Esophagus muscularis mucosa (tissue), 4 donors: ENCODE measurements at regions not wholly inside any gene's neighbourhood (a gene's known extent, or its start where the extent isn't known, plus 50 kb on each side); places are given as distances from the start of the nearest gene placed in this dataset.
"Not testable (repeated sequence)": the region's sequence is repeated elsewhere in the genome, so short reads cannot be mapped to it uniquely, and the experiment has no call there.

Experiments
- DNase-seq: peaks from one replicate; pipeline ENCODE4 v3.0.0-alpha.2; 2017; ENCODE audit errors: extremely low spot score
- H3K27ac ChIP-seq, 4 donors: fragments of 200-600 bp; sonication (generic); replicated peaks in 1 of 4; 1 replicate in 3 of 4; 2 replicates in 1 of 4; pipeline ENCODE4 v1.5.1; 2016 to 2019; ENCODE audit warnings: mild to moderate bottlenecking in 1 of 4
- H3K27me3 ChIP-seq, 4 donors: fragments of 200-600 bp; sonication (generic); one replicate each; pipeline versions ENCODE4 v1.5.1 to v1.6.0; 2016 to 2019
- H3K36me3 ChIP-seq, 4 donors: fragments of 200-600 bp; sonication (generic); one replicate each; pipeline ENCODE4 v1.5.1; 2016 to 2019
- H3K4me1 ChIP-seq, 4 donors: fragments of 200-600 bp; sonication (generic); one replicate each; pipeline ENCODE4 v1.5.1; 2016 to 2019
- H3K4me3 ChIP-seq, 4 donors: fragments of 200-600 bp; sonication (generic); 1 replicate in 2 of 4; 2 replicates in 2 of 4; pipeline ENCODE4 v1.5.1; 2016 to 2019; ENCODE audit warnings: mild to moderate bottlenecking in 4 of 4, moderate library complexity in 1 of 4
- H3K9me3 ChIP-seq, 4 donors: fragments of 200-600 bp; sonication (generic); 1 replicate in 3 of 4; 2 replicates in 1 of 4; pipeline ENCODE4 v1.5.1; 2016 to 2019
- CTCF ChIP-seq, 3 experiments: fragments of 200-600 bp in 2 of 3; fragments of 450-650 bp in 1 of 3; sonication (generic) in 2 of 3; IDR thresholded peaks; one replicate each; pipeline ENCODE4 v1.5.1; 2017 to 2019; ENCODE audit warnings: antibody characterized with exemption in 3 of 3, mild to moderate bottlenecking in 2 of 3, moderate library complexity in 1 of 3
- EP300 ChIP-seq: sonication (generic); formaldehyde crosslinking; IDR thresholded peaks from one replicate; pipeline ENCODE4 v1.6.1; 2017; ENCODE audit warnings: antibody characterized with exemption
- POLR2A ChIP-seq: fragments of 450-650 bp; IDR thresholded peaks from one replicate; pipeline ENCODE4 v1.6.1; 2017; ENCODE audit warnings: antibody characterized with exemption, moderate library complexity, mild to moderate bottlenecking, low read depth
- POLR2AphosphoS5 ChIP-seq, 2 donors: sonication (generic); formaldehyde crosslinking; IDR thresholded peaks; one replicate each; pipeline ENCODE4 v1.6.1; 2017; ENCODE audit warnings: antibody characterized with exemption in 2 of 2
- WGBS: methylation state at CpG from one replicate; pipeline ENCODE4 v1.1.5; 2018; 5-methylcytosine and 5-hydroxymethylcytosine counted together
- intact Hi-C: fragments of 100-400 bp; cut with DNase I; formaldehyde crosslinking; loops from one replicate; pipeline ENCODE4 v1.15.1; 2023

- Histone ChIP-seq H3K36me3 (no peaks in the 10 kb centered on the region), H3K9me3 (no peaks in the 10 kb centered on the region), H3K27ac (no peak overlapping the region), H3K4me3 (no peak overlapping the region), H3K4me1 (no peaks in the 10 kb centered on the region), H3K27me3 (no peaks in the 10 kb centered on the region)
- TF ChIP-seq POLR2AphosphoS5 (IDR thresholded peaks at IDR 0.05), result no peak
- no peak for TF ChIP-seq CTCF (IDR thresholded peaks at IDR 0.05)
- TF ChIP-seq EP300, result no peak
- no peak for TF ChIP-seq POLR2A
- intact Hi-C loops, result no loop called here
- no peak for DNase-seq
- 42% methylated on average over 3 of the region's 3 CpGs for WGBS
Observed at GRCh38 chr3:4207672-4208071, 95.5 kb upstream of the SETMAR start.

- DNase-seq, result no peak
- intact Hi-C loops, result no loop called here
- 83% methylated on average over 4 of the region's 4 CpGs for WGBS
- Histone ChIP-seq H3K27ac (no peak overlapping the region), H3K27me3 (no peaks in the 10 kb centered on the region), H3K4me1 (no peaks in the 10 kb centered on the region), H3K4me3 (no peak overlapping the region), H3K9me3 (peaks cover 0 to 3% (median under 1%) of the 10 kb centered on the region in 4 donors), H3K36me3 (no peaks in the 10 kb centered on the region)
- TF ChIP-seq EP300 (no peak), POLR2A (no peak), CTCF (IDR thresholded peaks at IDR 0.05) (no peak), POLR2AphosphoS5 (IDR thresholded peaks at IDR 0.05) (no peak)
Observed at GRCh38 chr3:4208556-4208955, 94.6 kb upstream of the SETMAR start.

GRCh38 chr3:4211610-4212009, 91.6 kb upstream of the SETMAR start:
- H3K27me3 ChIP-seq, result no peaks in the 10 kb centered on the region
- no peak overlapping the region for H3K4me3 ChIP-seq
- no peak for DNase-seq
- peaks cover 0 to 14% (median 4%) of the 10 kb centered on the region in 4 donors for H3K9me3 ChIP-seq
- no peaks in the 10 kb centered on the region for H3K4me1 ChIP-seq
- H3K36me3 ChIP-seq, result no peaks in the 10 kb centered on the region
- no peak for TF ChIP-seq POLR2AphosphoS5 (IDR thresholded peaks at IDR 0.05)
- TF ChIP-seq CTCF (IDR thresholded peaks at IDR 0.05), result no peak
- TF ChIP-seq EP300, result no peak
- no peak for TF ChIP-seq POLR2A
- H3K27ac ChIP-seq, result no peak overlapping the region
- intact Hi-C loops, result no loop called here
- WGBS, result 32% methylated on average over 2 of the region's 2 CpGs

- DNase-seq, intact Hi-C loops: not testable (repeated sequence)
Observed at GRCh38 chr3:4213420-4213819, 89.7 kb upstream of the SETMAR start.

GRCh38 chr3:4216974-4217373, 86.2 kb upstream of the SETMAR start:
- H3K9me3 ChIP-seq, result peaks cover 0 to 14% (median 5%) of the 10 kb centered on the region in 4 donors
- WGBS, result 95% methylated on average over 2 of the region's 2 CpGs
- intact Hi-C loops, result not testable (repeated sequence)

More at GRCh38 chr3:4213420-4213819, 89.7 kb upstream of the SETMAR start:
- not testable (repeated sequence) for H3K27me3 ChIP-seq, H3K4me3 ChIP-seq, H3K36me3 ChIP-seq, H3K4me1 ChIP-seq, H3K27ac ChIP-seq
- peaks cover 0 to 14% (median 5%) of the 10 kb centered on the region in 4 donors for H3K9me3 ChIP-seq

GRCh38 chr3:4218456-4219226, 84.5 kb upstream of the SETMAR start:
- intact Hi-C loops, result no loop called here
- H3K4me1 ChIP-seq, result no peaks in the 10 kb centered on the region
- H3K27me3 ChIP-seq, result no peaks in the 10 kb centered on the region
- 70% methylated on average over 10 of the region's 10 CpGs for WGBS
- DNase-seq, result no peak
- TF ChIP-seq POLR2AphosphoS5 (IDR thresholded peaks at IDR 0.05), result no peak
- no peak for TF ChIP-seq EP300
- TF ChIP-seq POLR2A, result no peak
- no peak for TF ChIP-seq CTCF (IDR thresholded peaks at IDR 0.05)
- no peak overlapping the region for H3K4me3 ChIP-seq
- H3K36me3 ChIP-seq, result no peaks in the 10 kb centered on the region
- H3K9me3 ChIP-seq, result peaks cover 0 to 12% (median 4%) of the 10 kb centered on the region in 4 donors
- no peak overlapping the region for H3K27ac ChIP-seq

More at GRCh38 chr3:4216974-4217373, 86.2 kb upstream of the SETMAR start:
- not testable (repeated sequence) for H3K27me3 ChIP-seq, H3K4me3 ChIP-seq, H3K4me1 ChIP-seq, H3K27ac ChIP-seq, H3K36me3 ChIP-seq, DNase-seq
